Fibroblast of skin of left quadriceps (primary cell): ENCODE measurements at regions not wholly inside any gene's neighbourhood (a gene's known extent, or its start where the extent isn't known, plus 50 kb on each side); places are given as distances from the start of the nearest gene placed in this dataset.
"Not testable (repeated sequence)": the region's sequence is repeated elsewhere in the genome, so short reads cannot be mapped to it uniquely, and the experiment has no call there.

ENCODE experiments used
- DNase-seq, 2 experiments: peaks; one replicate each; pipeline ENCODE4 v3.0.0-alpha.2; 2013; ENCODE audit warnings: low read depth in 2 of 2

GRCh38 chr5:97480313-97480712 lies 297.3 kb upstream of the RIOK2 start:
- no peak for DNase-seq

- no peak for DNase-seq
These were observed 305.1 kb upstream of the RIOK2 start for GRCh38 chr5:97488126-97488668.

DNA sequence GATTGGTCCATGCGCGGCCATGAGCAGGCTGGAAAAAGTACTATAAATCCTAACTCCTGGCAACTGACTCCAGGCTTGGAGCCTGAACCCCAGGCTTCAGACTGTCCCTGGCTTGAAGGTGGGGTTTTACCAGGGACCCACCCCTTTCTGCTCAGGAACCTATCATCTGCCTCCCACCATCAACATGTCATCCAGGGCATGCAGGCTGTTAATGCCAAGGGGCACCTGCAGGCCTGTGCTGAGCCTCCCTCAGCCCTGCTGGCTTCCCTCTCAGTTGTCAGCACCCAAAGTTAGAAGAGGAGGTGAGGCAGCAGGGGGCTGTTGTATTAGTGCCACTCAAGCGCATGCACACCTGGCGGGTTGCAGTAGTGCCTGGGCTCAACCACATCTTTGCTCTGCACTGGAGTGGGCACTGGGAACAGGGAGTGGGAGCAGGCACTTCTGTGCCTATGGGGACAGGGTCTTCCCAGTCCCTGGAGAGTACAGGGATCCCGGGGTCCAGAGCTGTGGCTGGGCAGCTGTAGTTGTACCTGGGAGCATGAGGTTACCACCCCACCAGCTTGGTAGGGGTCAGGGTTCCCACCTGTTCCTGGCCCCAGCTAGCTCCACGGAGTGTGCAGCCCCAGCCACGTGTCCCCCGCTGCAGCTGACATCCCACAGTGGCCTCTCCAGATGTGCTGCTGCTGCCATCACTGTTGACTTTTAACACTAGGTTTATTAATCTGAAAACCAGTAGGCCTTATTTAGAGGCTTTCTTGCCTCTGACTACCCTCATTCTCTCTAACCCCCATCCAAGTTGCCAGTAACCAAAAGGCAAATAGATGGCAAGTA lies 306.2 kb upstream of the RIOK2 start:
- no peak for DNase-seq

- no peak for DNase-seq
These were observed 311.4 kb upstream of the RIOK2 start for GRCh38 chr5:97494465-97494864.

- no peak for DNase-seq
These were observed 312.3 kb upstream of the RIOK2 start for GRCh38 chr5:97495301-97495700.

DNA sequence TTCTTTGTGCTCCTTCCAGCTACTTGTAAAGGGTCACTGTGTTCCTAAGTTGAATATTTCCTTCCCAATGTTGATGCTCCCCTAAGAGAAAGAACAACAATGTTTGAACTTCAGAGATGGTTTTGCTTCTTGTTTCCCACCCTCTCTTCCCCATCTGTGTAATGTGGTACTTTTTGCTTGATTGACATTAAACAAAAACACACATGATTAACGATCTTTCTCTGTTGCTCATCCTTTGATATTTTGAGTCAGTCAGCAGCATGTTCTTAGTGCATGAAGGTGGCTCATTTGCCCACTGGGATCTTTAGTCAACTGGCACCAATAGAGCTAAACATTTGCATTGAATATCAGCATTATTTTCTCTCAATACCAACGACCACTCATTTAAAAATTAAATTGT lies 313.0 kb upstream of the RIOK2 start:
- no peak for DNase-seq

DNA sequence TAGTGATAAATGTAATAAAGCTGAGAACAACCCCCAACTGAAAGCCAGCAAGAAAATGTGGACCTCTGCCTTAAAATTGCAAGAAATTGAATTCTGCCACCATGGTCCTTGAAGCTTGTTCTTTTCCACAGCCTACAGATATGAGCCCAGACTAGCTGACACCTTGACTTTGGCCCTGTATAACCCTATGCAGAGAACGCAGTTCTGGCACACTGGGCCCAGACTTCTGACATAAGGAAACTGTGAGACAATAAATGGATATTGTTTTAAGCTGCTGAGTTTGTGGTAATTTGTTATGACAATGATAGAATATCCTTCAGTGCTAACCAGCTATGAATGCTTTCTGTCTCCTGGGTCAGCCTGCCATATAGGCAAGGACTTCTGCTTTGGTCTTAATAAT lies 315.6 kb upstream of the RIOK2 start:
- DNase-seq, result no peak

DNA sequence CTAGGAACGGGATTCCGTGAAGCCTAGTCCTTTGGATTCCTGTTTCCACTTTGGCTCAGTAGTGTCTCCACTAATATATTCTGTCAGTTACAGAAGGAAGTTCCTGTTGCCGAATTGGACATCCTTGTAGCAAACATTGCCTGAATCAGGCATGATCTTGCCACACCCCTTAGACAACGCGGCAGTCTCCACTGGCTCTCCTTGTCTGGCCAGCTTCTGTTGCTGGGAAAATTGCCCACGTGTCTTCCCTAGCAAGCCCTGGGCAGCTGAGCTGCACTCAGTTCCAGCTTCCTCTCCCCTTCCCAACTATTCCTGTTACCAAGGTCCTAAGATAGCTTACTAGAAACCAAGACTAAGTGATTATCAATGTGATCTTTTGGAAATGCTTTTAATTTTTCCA lies 316.6 kb upstream of the RIOK2 start:
- DNase-seq, result no peak

DNA sequence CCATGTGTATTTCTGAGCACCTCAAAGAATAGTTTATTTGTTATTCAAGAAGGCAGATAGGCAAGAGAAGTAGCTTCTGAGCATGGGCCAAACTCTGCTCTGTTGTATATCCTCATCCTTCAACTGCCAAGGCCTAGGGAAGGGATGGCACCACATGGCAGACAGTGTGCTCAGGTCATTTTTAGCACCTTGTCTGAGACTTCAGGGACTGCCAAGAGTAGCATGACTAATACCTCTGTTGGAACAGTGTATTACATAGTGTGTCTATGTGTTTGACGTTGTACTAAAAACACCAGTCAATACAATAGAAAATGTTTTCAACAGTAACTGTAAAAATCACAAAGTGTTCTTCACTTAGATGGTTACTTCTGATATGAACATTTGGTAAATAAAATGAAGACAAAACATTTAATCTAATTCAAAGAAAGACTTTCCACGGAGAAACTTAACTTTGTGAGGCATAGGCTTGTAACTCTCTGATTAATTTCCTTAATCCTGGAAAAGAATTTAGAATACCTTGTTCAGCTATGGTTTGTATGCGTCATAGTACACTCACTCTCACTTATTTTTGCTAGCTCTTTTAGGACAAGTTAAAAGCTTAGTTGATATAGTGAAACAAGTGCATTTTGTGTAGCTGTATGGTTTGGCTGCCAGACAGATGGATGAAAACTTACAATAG lies 318.4 kb upstream of the RIOK2 start:
- DNase-seq, result no peak

- DNase-seq, result peak in 1 of 2 experiments; percentile 3
These were observed 318.9 kb upstream of the RIOK2 start for GRCh38 chr5:97501965-97502305.

DNA sequence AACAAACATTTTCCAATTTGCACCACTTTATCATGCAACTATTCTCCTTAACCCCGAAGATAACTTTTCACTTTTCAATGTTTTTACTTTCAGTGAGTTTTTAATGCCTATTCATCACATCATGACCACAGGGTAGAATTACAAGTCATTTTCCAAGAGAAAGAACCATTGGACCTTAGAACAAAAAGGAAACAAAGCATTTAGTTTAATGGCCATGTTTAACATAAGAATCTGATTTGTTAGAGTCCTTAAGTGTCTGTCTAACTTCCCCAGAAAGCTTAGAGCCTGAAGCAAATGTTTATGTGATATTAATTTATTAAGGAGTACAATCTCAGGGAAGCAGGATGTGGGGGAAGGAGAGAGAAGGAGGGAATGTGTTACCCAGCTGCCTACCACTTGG lies 325.8 kb upstream of the RIOK2 start:
- DNase-seq, result no peak

DNA sequence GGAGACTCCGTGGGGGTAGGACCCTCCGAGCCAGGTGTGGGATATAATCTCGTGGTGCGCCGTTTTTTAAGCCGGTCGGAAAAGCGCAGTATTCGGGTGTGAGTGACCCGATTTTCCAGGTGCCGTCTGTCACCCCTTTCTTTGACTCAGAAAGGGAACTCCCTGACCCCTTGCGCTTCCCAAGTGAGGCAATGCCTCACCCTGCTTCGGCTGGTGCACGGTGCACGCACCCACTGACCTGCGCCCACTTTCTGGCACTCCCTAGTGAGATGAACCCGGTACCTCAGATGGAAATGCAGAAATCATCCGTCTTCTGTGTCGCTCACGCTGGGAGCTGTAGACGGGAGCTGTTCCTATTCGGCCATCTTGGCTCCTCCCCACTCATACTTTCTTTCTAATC lies 336.5 kb upstream of the RIOK2 start:
- not testable (repeated sequence) for DNase-seq

DNA sequence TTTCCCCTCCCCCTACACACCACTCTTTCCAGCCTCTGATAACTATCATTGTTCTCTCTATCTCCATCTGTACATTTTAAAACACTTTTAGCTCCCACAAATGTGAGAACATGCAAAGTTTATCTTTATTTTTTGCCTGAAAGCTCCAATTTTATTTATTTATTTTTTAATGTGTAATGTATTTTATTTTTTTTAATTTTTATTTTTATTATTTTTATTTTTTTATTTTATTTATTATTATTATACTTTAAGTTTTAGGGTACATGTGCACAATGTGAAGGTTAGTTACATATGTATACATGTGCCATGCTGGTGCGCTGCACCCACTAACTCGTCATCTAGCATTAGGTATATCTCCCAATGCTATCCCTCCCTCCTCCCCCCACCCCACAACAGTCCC lies 340.3 kb upstream of the RIOK2 start:
- DNase-seq, result not testable (repeated sequence)

DNA sequence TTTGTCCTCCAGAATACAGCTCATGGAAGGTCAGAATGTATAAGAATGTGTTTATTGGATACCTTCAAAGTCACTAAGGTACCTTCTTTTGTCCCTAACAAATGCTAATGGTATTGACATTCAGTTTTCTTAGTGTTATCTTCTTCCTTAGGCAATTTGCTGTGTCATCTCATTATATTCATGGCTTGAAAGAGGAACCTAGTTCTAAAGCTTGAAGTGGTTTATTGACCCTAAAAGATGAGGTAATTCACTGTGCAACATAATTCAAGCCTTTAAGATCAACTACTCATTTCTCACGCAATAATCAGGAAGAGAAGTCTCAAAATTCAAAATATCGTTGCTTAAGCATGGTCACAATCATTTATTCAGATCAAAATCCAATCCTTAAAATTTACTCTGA lies 342.7 kb upstream of the RIOK2 start:
- no peak for DNase-seq

- DNase-seq, result peak; percentile 56 to 63
These were observed 345.9 kb upstream of the RIOK2 start for GRCh38 chr5:97528941-97529340.

GRCh38 chr5:97529354-97529985 lies 346.4 kb upstream of the RIOK2 start:
- no peak for DNase-seq

GRCh38 chr5:97531549-97531948 lies 348.5 kb upstream of the RIOK2 start:
- no peak for DNase-seq

DNA sequence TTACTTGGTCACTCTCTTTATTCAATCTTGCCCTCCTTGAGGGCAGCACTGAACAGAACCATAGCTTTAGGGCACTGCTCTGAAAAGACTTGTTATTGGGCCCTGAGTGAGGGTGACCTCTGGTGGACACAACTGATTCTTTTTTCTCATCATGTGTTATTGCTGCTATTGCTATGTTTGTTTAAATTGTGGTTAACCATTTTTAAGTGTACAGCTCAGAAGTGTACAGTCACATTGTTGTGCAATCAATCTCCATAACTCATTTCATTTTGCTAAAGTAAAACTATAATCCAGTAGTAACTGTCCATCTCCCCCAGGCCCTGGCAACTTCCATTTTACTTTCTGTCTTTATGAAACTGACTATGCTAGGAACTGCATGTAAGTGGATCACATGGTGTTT lies 351.1 kb upstream of the RIOK2 start:
- DNase-seq, result peak; percentile 79 to 80

GRCh38 chr5:97536683-97537082 lies 353.6 kb upstream of the RIOK2 start:
- no peak for DNase-seq

- DNase-seq, result no peak
These were observed 355.9 kb upstream of the RIOK2 start for GRCh38 chr5:97538912-97539311.

- no peak for DNase-seq
These were observed 358.8 kb upstream of the RIOK2 start for GRCh38 chr5:97541864-97542263.

DNA sequence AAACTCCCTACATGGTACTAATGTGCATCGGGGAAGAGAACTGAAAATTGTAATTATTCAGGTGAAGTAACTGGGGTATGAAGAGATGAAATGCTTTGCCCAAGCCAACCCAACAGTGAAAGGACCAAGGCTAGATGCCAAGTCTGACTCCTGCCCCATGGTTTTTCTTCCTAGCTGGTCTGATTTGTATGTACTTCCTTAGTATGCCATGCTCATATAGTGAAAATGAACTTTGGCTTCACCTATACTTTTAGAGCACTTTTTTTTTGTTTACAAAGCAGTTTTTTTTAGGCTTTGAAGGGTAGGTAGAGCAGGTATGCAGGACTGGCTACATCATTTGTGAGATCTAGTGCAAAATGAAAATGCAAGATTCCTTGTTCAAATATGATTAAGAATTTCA lies 359.4 kb upstream of the RIOK2 start:
- DNase-seq, result no peak

- no peak for DNase-seq
These were observed 360.1 kb upstream of the RIOK2 start for GRCh38 chr5:97543166-97543565.
